ENCODE measurements at regions not wholly inside any gene's neighbourhood (a gene's known extent, or its start where the extent isn't known, plus 50 kb on each side); places are given as distances from the start of the nearest gene placed in this dataset.

- peak overlapping the region; percentile 42 for H2AK9ac ChIP-seq (replicated peaks; ENCODE audit: low read depth, low read length, poor library complexity)
- no peaks in the 10 kb centered on the region for H3K79me1 ChIP-seq (ENCODE audit: low read depth in 1 of 2, low read length in 2 of 2)
- no peaks in the 10 kb centered on the region for H4K20me1 ChIP-seq (ENCODE audit: insufficient read depth, low read length)
- H3K27me3 ChIP-seq (ENCODE audit: control insufficient read depth, insufficient read depth, low read length): no peaks in the 10 kb centered on the region
- no peak overlapping the region for H3K4me3 ChIP-seq (ENCODE audit: insufficient read depth, low read depth, low read length)
- TF ChIP-seq BHLHE40 (IDR thresholded peaks at IDR 0.05; ENCODE audit: low read depth, low read length) (no peak), MXI1 (IDR thresholded peaks at IDR 0.05; ENCODE audit: borderline replicate concordance, low read depth, low read length) (no peak), FOS (IDR thresholded peaks at IDR 0.05; ENCODE audit: low read depth, low read length) (no peak), NFE2L2 (IDR thresholded peaks at IDR 0.05; ENCODE audit: low read depth, low read length) (no peak), RFX5 (IDR thresholded peaks at IDR 0.05; ENCODE audit: low read depth, low read length) (no peak), CEBPB (IDR thresholded peaks at IDR 0.05; ENCODE audit: low read depth, low read length) (no peak), POLR2A (IDR thresholded peaks at IDR 0.05; ENCODE audit: low read depth, low read length) (no peak), SMC3 (IDR thresholded peaks at IDR 0.05; ENCODE audit: low read depth, low read length) (no peak), RCOR1 (IDR thresholded peaks at IDR 0.05; ENCODE audit: insufficient replicate concordance, low read length) (no peak), MAFK (IDR thresholded peaks at IDR 0.05; ENCODE audit: low read depth, low read length) (no peak)
- TF ChIP-seq, protein P1, sequence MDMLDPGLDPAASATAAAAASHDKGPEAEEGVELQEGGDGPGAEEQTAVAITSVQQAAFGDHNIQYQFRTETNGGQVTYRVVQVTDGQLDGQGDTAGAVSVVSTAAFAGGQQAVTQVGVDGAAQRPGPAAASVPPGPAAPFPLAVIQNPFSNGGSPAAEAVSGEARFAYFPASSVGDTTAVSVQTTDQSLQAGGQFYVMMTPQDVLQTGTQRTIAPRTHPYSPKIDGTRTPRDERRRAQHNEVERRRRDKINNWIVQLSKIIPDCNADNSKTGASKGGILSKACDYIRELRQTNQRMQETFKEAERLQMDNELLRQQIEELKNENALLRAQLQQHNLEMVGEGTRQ (IDR thresholded peaks at IDR 0.05; ENCODE audit: low read depth, low read length): no peak
- no peak overlapping the region for H2BK120ac ChIP-seq (ENCODE audit: low read depth, low read length)
- H2BK5ac ChIP-seq (ENCODE audit: low read depth, low read length, poor library complexity, severe bottlenecking): no peak overlapping the region
- no peak overlapping the region for H3K18ac ChIP-seq (ENCODE audit: low read depth, low read length)
- intact Hi-C loops (cut with micrococcal nuclease) (no loop called here), in situ Hi-C loops (cut with MboI; ENCODE audit: low sequenced_read_pairs) (no loop called here), dilution Hi-C loops (cut with HindIII; ENCODE audit: low sequenced_read_pairs, unreplicated experiment) (no loop called here)
- no peaks in the 10 kb centered on the region for H3K9me1 ChIP-seq (ENCODE audit: insufficient read depth, low read length)
- no peak overlapping the region for H2AFZ ChIP-seq (replicated peaks; ENCODE audit: low read length, poor library complexity)
- no peak overlapping the region for H3K4me2 ChIP-seq (ENCODE audit: low read depth, low read length)
- no peak overlapping the region for H3K56ac ChIP-seq (ENCODE audit: extremely low read depth, insufficient read depth, low read length)
- no peak for ATAC-seq (ENCODE audit: low read depth)
- no peak overlapping the region for H2BK15ac ChIP-seq (ENCODE audit: low read depth, low read length)
- POLR2A ChIA-PET (ENCODE audit: unreplicated experiment): no interaction called here
- H4K8ac ChIP-seq (ENCODE audit: low read depth in 2 of 2, low read length in 2 of 2): no peak overlapping the region
- CTCF ChIA-PET: interaction anchor here (0.6 kb wide), 1 partner anchor 399 kb away, joined by 4 read pairs; no protein-coding TSS in a partner anchor
- H3K9ac ChIP-seq (ENCODE audit: low read depth, low read length): no peak overlapping the region
- no peaks in the 10 kb centered on the region for H3K36me3 ChIP-seq (ENCODE audit: control insufficient read depth, insufficient read depth, low read length)
- H2BK20ac ChIP-seq (ENCODE audit: low read depth, low read length): no peak overlapping the region
- no peak overlapping the region for H3K23ac ChIP-seq (ENCODE audit: low read depth, low read length)
- no peak overlapping the region for H3K14ac ChIP-seq (replicated peaks; ENCODE audit: low read depth, low read length)
- no peak overlapping the region for H2AK5ac ChIP-seq (ENCODE audit: low read depth, low read length)
- H4K5ac ChIP-seq (ENCODE audit: low read depth, low read length): no peak overlapping the region
- WGBS, 2 experiments (ENCODE audit: extremely low coverage in 2 of 2, insufficient read length in 1 of 2): no CpG with 5 or more reads among the region's 13 CpGs
- no peak overlapping the region for H3K27ac ChIP-seq (ENCODE audit: insufficient read depth, low read length)
- no peak for DNase-seq
- no peaks in the 10 kb centered on the region for H3K4me1 ChIP-seq (ENCODE audit: control insufficient read depth, insufficient read depth, low read length)
- H3K4ac ChIP-seq (ENCODE audit: low read depth, low read length): no peak overlapping the region
- H3K9me3 ChIP-seq (ENCODE audit: control insufficient read depth, insufficient read depth, low read length): peaks cover 10% of the 10 kb centered on the region; the same call in 1 of the 2 replicates
- no TSS peak for BruUV-seq (replicated peaks)
- no peak overlapping the region for H4K91ac ChIP-seq (ENCODE audit: insufficient read depth, low read depth, low read length)
These were observed 199.2 kb upstream of the CDH4 start for GRCh38 chr20:61052776-61053442.
